ENCODE measurements at regions not wholly inside any gene's neighbourhood (a gene's known extent, or its start where the extent isn't known, plus 50 kb on each side); places are given as distances from the start of the nearest gene placed in this dataset.

DNA sequence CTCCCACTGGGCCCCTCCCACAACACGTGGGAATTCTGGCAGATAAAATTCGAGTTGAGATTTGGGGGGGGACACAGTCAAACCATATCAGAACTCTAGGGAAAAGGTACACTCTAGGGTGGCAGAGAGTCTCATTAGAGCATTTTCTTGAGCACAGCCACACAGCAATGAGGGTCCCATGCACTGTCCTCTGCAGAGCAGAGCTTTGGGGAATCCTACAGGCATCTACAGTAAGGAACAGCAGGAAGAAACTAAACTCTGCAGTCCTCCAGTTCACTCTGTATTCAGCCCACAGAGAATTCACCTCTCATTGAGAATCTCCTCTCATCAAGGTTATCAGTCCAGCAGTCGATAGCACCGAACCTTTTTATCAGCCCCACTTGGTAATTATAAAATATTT lies 438.6 kb upstream of the NOX3 start:
- no peak for DNase-seq (ENCODE audit: low read depth)
- TF ChIP-seq CTCF (IDR thresholded peaks at IDR 0.05; ENCODE audit: insufficient read depth, low read depth, low read length, missing control alignments), result no peak
- no peak overlapping the region for H3K4me3 ChIP-seq (ENCODE audit: low read length)

DNA sequence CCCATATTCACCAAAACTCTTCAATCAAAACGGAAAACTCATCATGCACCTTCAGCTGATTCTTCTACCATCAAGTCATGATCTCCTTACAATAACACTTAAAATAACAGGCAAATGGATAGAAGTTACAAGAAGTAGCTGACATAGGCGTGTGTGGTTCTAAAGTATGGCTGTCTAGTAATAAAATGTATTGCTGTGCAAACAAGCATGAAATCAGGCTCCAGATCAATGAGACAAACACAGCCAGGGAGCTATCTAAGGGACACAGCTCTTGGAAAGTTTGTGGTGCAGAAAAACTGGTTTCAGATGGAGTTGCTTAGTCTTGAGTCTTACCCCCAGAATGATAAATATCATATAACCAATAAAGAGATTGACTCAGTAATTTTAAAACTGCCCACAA lies 434.8 kb upstream of the NOX3 start:
- no peak for DNase-seq (ENCODE audit: low read depth)
- H3K4me3 ChIP-seq (ENCODE audit: low read length), result no peak overlapping the region
- no peak for TF ChIP-seq CTCF (IDR thresholded peaks at IDR 0.05; ENCODE audit: insufficient read depth, low read depth, low read length, missing control alignments)

DNA sequence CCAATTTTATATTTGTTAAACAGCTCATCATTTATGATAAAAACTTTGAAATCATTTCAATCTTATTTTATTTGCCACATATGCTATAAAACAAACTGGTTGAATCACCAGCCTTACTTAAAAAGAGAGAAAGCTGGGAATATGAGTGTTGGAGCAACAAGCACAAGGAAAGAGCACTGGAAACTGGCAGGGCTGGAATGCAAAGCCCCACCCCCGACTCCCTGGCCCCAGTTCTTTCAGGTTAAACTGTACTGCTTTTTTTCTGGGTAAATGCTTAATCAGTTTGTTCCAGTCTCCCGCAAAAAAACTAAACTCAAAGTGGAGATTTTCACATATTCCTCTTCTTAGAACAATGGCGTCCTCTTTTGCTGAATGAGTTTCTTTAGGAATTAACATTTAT lies 433.8 kb upstream of the NOX3 start:
- TF ChIP-seq CTCF (IDR thresholded peaks at IDR 0.05; ENCODE audit: insufficient read depth, low read depth, low read length, missing control alignments), result no peak
- H3K4me3 ChIP-seq (ENCODE audit: low read length), result no peak overlapping the region
- DNase-seq (ENCODE audit: low read depth), result no peak

GRCh38 chr6:155887421-155887820 lies 431.8 kb upstream of the NOX3 start:
- DNase-seq (ENCODE audit: low read depth), result no peak
- no peak overlapping the region for H3K4me3 ChIP-seq (ENCODE audit: low read length)
- no peak for TF ChIP-seq CTCF (IDR thresholded peaks at IDR 0.05; ENCODE audit: insufficient read depth, low read depth, low read length, missing control alignments)

DNA sequence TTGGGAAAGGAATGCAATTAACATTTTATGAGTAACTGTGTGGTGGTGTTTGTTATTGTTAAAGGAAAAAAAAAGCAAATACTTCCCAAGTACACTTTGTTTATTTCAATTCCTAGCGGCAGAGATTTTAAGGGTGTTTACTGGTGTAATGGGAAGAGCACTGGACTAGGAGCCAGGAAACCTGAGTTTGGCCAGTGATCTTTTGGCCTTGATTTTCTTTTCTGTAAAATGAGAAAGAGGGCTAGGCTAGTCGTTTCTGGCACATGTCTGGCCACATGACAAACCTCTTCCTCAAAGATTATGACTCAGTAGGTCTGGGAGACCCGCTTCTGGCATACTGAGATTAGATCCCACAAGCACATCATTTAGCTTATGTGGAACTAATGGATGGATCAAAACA lies 428.1 kb upstream of the NOX3 start:
- TF ChIP-seq CTCF (IDR thresholded peaks at IDR 0.05; ENCODE audit: insufficient read depth, low read depth, low read length, missing control alignments), result no peak

DNA sequence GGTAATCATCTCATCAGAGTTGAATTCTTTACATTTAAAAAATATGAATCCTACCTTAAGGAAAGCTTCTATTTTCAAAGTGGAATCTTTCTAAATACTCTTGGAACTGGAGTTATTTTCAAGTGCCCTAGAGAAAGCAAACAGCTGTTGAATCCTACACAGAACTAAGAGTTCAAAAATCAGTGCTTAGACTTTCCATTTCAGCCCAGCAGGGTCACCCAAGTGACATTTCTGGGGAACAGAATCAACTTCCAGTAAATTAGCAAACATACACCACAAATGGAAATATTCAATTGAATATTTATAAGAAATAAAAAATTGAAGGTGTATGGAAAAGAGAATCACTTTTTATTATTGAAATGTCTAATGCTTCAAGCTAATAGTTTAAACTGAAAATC lies 427.7 kb upstream of the NOX3 start:
- H3K4me3 ChIP-seq (ENCODE audit: low read length), result no peak overlapping the region
- no peak for DNase-seq (ENCODE audit: low read depth)
- TF ChIP-seq CTCF (IDR thresholded peaks at IDR 0.05; ENCODE audit: insufficient read depth, low read depth, low read length, missing control alignments), result no peak

More for the DNA sequence above, 428.1 kb upstream of the NOX3 start:
- H3K4me3 ChIP-seq (ENCODE audit: low read length), result no peak overlapping the region
- no peak for DNase-seq (ENCODE audit: low read depth)

- no peak for DNase-seq (ENCODE audit: low read depth)
- no peak for TF ChIP-seq CTCF (IDR thresholded peaks at IDR 0.05; ENCODE audit: insufficient read depth, low read depth, low read length, missing control alignments)
- no peak overlapping the region for H3K4me3 ChIP-seq (ENCODE audit: low read length)
These were observed 427.1 kb upstream of the NOX3 start for GRCh38 chr6:155882527-155883333.
